Thymus (tissue), 11 donors: ENCODE measurements at regions not wholly inside any gene's neighbourhood (a gene's known extent, or its start where the extent isn't known, plus 50 kb on each side); places are given as distances from the start of the nearest gene placed in this dataset.

Experiments
- DNase-seq, 9 donors: peaks; one replicate each; pipeline ENCODE4 v3.0.0-alpha.2; 2013; ENCODE audit warnings: low spot score in 9 of 9, low read depth in 6 of 9, missing footprints in 1 of 9
- H3K27ac ChIP-seq, 2 donors: one replicate each; pipeline ENCODE4 v1.5.1; 2013; ENCODE audit warnings: control low read depth in 1 of 2, low read depth in 1 of 2, low read length in 1 of 2, mild to moderate bottlenecking in 1 of 2, moderate library complexity in 1 of 2
- H3K27me3 ChIP-seq, 2 donors: one replicate each; pipeline ENCODE4 v1.5.1; 2013; ENCODE audit warnings: low read length in 1 of 2; ENCODE audit not compliant: control insufficient read depth in 2 of 2, insufficient read depth in 1 of 2
- H3K36me3 ChIP-seq, 2 donors: one replicate each; pipeline ENCODE4 v1.5.1; 2013; ENCODE audit warnings: low read length in 1 of 2, mild to moderate bottlenecking in 1 of 2, moderate library complexity in 1 of 2; ENCODE audit not compliant: control insufficient read depth in 2 of 2, insufficient read depth in 2 of 2
- H3K4me1 ChIP-seq, 2 donors: one replicate each; pipeline ENCODE4 v1.5.1; 2013; ENCODE audit warnings: low read length in 2 of 2; ENCODE audit not compliant: control insufficient read depth in 2 of 2, insufficient read depth in 2 of 2
- H3K4me3 ChIP-seq, 2 donors: one replicate each; pipeline ENCODE4 v1.5.1; 2013; ENCODE audit warnings: low read length in 2 of 2, control low read depth in 1 of 2, mild to moderate bottlenecking in 1 of 2
- H3K9me3 ChIP-seq, 2 donors: one replicate each; pipeline ENCODE4 v1.5.1; 2013; ENCODE audit warnings: low read length in 1 of 2, mild to moderate bottlenecking in 1 of 2; ENCODE audit not compliant: control insufficient read depth in 2 of 2, insufficient read depth in 1 of 2
- WGBS: extraction: QIAGEN DNeasy Blood & Tissue Kit; methylation state at CpG from one replicate; pipeline ENCODE4 v1.1.7; 2013; 5-methylcytosine and 5-hydroxymethylcytosine counted together
- donor health status: healthy.

DNA sequence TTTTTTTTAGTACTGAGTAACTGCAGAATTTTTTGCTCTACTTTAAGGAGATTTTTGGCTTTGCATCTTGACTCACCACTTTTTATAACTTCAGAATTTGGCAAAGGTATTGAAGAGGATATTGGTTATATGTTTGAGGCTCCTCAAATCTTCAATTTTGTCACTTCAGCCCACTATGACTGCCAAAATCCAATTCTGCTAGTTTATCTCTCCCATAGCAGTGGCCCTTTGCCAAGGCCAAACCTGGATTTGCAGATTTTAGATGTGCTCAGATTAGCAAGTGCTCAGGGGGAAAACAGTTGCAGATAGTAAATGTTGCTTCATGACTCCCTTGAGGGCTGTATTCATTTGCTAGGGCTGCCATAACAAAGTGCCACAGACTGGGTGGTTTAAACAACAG, 427.5 kb downstream of the ADRA2A start:
- H3K27ac ChIP-seq, result no peak overlapping the region
- H3K9me3 ChIP-seq, result peaks cover 0 to 1% of the 10 kb centered on the region in 2 donors
- no peak overlapping the region for H3K4me3 ChIP-seq
- H3K36me3 ChIP-seq, result no peaks in the 10 kb centered on the region
- no peaks in the 10 kb centered on the region for H3K27me3 ChIP-seq
- no peak for DNase-seq
- H3K4me1 ChIP-seq, result no peaks in the 10 kb centered on the region

DNA sequence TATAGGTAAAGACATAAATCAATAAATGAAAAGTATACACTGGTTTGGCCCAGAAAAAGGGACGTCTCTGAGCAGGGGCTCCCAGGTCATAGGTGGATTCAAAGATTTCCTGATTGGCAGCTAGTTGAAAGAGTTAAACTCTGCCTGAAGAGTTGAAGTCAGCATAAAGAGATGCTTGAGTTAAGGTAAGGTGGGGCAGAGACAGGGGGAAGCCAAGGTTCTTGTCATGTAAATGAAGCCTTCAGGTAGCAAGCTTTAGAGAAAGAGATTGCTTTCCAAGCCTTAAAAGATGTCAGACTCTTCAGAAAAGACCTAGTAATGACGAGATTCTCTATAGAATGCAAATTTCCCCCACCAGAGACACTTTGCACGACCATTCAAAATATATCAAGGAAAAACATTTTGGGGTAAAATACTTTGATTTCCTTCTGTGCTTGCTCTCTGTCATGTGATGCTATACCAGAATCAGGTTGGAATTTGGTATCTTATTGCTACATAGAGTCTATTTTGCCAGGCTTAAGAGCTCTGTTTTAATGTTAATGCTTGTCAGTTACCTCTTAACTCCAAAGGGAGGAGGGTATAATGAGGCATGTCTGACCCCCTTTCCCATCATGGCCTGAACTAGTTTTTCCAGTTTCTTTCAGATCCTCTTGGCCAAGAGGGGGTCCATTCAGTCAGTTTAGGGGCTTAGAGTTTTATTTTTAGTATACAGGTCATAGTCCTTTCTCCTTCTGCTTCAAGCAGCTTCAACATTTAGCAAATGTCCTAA, 429.6 kb downstream of the ADRA2A start:
- H3K4me3 ChIP-seq, result no peak overlapping the region
- H3K27me3 ChIP-seq, result no peaks in the 10 kb centered on the region
- H3K27ac ChIP-seq, result no peak overlapping the region
- peaks cover 0 to 1% of the 10 kb centered on the region in 2 donors for H3K9me3 ChIP-seq
- H3K36me3 ChIP-seq, result no peaks in the 10 kb centered on the region
- no peaks in the 10 kb centered on the region for H3K4me1 ChIP-seq
- DNase-seq, result no peak
- WGBS, result 18% methylated on average over 3 of the region's 3 CpGs

DNA sequence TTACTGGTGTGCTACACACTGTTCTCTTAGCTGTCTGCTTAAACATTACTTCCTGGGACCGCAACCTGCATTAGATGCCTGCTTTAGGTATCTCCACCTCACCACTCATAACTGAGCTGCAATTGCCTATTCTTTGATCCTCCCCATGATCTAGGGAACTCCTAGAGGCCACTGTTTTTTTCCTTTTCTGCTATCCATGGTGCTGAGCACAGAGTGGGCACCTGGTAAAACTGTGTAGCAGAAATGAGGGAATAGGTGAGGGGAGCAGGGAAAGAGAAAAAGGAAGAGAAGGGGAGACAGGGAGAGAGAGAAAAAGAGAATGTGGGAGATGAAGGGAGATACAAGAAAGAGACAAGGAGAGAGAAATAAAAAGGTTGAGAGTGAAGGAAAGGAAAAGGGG, 434.9 kb downstream of the ADRA2A start:
- 100% methylated on average over 1 of the region's 1 CpG for WGBS
- H3K4me1 ChIP-seq, result no peaks in the 10 kb centered on the region
- H3K4me3 ChIP-seq, result no peak overlapping the region
- no peak for DNase-seq
- no peak overlapping the region for H3K27ac ChIP-seq
- no peaks in the 10 kb centered on the region for H3K36me3 ChIP-seq
- H3K9me3 ChIP-seq, result peaks cover 0 to 1% of the 10 kb centered on the region in 2 donors
- no peaks in the 10 kb centered on the region for H3K27me3 ChIP-seq

DNA sequence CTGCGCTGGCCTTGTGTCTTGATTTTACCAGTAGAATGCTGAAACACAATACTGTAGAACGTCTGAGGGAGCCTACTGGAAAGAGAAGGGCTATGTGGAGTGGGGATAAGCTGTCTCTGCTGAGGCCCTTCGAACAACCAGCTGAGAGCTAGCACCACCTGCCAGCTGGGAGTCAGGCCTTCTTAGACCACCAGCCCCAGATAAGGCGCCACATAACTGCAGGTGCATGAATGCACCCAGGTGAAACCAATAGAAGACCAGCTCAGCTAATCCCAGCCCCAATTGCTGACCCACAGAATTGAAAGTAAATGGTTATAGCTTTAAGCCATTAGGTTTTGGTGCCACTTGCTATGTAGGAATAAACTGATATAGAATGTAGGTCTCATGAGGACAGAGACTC, 438.4 kb downstream of the ADRA2A start:
- Histone ChIP-seq H3K9me3 (no peaks in the 10 kb centered on the region), H3K27me3 (no peaks in the 10 kb centered on the region), H3K27ac (no peak overlapping the region), H3K4me3 (no peak overlapping the region), H3K36me3 (no peaks in the 10 kb centered on the region), H3K4me1 (no peaks in the 10 kb centered on the region)
- WGBS, result 85% methylated on average over 4 of the region's 4 CpGs
- no peak for DNase-seq

DNA sequence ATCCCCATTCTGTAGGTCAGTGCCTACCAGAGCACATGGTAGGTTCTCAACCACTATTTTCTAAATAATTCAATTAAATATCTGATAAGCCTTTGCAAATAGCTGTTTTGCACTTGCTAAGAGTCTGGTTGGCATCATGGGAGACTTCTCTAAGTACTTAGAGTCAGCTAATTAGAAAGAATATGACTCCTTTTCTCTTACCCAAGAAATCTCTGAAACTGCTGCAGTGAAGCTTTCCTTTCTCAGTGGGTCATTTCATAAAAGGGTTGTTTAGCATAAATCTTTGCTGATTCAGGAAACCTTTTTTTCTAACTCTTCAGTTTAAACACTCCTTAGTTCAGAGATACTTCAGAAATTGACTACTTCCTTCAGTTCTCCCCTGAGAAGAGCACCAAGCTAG, 438.9 kb downstream of the ADRA2A start:
- Histone ChIP-seq H3K36me3 (no peaks in the 10 kb centered on the region), H3K27ac (no peak overlapping the region), H3K4me1 (no peaks in the 10 kb centered on the region), H3K4me3 (no peak overlapping the region), H3K27me3 (no peaks in the 10 kb centered on the region), H3K9me3 (no peaks in the 10 kb centered on the region)
- DNase-seq, result no peak

DNA sequence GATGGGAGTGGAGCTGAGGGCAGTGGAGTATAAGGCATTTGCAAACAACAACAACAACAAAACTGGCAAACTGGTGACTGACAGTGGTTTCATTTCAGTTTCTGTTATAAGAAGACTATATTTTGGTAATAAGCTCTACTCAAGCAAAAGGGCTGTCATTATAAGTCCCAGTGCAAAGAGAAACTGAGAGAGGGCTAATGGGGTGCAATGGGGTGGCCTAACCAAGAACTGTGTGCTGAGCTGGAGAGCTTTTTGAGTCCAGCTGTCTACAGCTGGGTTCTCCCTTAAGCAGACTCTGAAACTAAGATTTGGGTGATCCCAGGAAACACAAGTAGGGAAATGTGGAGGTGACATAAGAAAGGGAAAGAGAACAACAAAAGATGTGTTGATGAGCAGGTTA, 439.3 kb downstream of the ADRA2A start:
- Histone ChIP-seq H3K4me3 (no peak overlapping the region), H3K9me3 (no peaks in the 10 kb centered on the region), H3K4me1 (no peaks in the 10 kb centered on the region), H3K36me3 (no peaks in the 10 kb centered on the region), H3K27me3 (no peaks in the 10 kb centered on the region), H3K27ac (no peak overlapping the region)
- DNase-seq, result no peak

DNA sequence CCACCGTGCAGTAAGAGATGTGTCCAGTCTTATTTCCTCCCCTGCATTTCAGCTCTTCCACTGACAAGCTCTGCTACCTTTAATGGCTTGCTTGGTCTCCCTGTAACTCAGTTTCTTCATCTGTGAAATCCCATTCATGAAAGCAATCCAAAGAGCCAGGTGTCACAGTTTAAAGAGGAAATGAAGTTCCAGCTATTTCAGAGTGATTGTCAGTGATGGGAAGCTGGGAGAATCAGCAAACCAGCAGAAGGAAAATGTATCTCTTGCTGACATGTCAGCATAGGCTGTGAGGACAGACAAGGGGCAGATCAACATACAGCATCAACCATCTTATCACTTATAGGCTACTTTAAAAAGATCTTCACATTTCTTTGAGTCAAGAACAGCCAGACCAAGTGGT, 445.3 kb downstream of the ADRA2A start:
- no peaks in the 10 kb centered on the region for H3K27me3 ChIP-seq
- no peak for DNase-seq
- no peaks in the 10 kb centered on the region for H3K4me1 ChIP-seq
- no peak overlapping the region for H3K27ac ChIP-seq
- H3K9me3 ChIP-seq, result no peaks in the 10 kb centered on the region
- H3K4me3 ChIP-seq, result no peak overlapping the region
- WGBS, result 91% methylated on average over 1 of the region's 1 CpG
- no peaks in the 10 kb centered on the region for H3K36me3 ChIP-seq

DNA sequence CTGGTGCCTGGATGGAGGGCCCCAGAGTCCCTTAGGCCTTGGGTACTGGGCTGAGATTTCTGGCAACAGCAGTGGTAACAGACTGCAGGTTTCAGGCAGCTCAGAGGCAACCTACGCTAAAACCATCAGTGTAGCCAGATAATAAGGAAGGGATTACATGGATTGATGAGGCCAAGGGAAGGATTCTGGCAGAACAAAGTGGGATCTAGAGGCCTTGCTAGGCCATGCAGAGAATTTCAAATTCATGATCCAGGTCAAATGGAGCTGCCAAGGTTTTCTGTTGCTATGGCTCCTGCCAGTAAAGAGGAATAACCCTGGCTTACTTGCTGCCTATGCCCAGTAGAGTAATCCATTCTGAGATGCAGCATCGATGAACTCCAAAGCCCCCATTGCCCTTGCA, 445.7 kb downstream of the ADRA2A start:
- H3K4me1 ChIP-seq, result no peaks in the 10 kb centered on the region
- H3K27me3 ChIP-seq, result no peaks in the 10 kb centered on the region
- no peak overlapping the region for H3K27ac ChIP-seq
- 89% methylated on average over 2 of the region's 2 CpGs for WGBS
- no peaks in the 10 kb centered on the region for H3K9me3 ChIP-seq
- no peak overlapping the region for H3K4me3 ChIP-seq
- DNase-seq, result no peak
- H3K36me3 ChIP-seq, result no peaks in the 10 kb centered on the region

DNA sequence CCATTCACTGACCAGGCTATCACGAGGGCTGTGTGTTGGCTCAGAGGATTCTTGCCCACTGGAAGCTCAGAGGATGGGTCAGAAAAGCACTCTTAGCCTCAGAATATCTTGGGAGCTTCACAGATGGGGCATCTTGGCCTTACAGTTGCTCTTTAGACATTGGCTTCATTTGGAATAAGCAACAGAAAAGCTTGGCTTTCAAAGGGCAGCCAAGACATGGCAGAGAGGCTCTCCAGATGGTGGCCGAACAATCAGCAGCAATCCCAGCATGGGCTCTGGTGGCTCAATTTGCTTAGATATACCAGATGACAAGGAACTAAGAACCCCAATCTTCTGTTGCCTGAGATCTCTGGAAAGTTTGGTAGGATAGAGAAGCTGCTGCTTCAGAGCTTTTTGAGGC, 446.2 kb downstream of the ADRA2A start:
- Histone ChIP-seq H3K4me3 (no peak overlapping the region), H3K4me1 (no peaks in the 10 kb centered on the region), H3K36me3 (no peaks in the 10 kb centered on the region), H3K27ac (no peak overlapping the region), H3K27me3 (no peaks in the 10 kb centered on the region), H3K9me3 (no peaks in the 10 kb centered on the region)
- WGBS, result 90% methylated on average over 2 of the region's 2 CpGs
- DNase-seq, result no peak

DNA sequence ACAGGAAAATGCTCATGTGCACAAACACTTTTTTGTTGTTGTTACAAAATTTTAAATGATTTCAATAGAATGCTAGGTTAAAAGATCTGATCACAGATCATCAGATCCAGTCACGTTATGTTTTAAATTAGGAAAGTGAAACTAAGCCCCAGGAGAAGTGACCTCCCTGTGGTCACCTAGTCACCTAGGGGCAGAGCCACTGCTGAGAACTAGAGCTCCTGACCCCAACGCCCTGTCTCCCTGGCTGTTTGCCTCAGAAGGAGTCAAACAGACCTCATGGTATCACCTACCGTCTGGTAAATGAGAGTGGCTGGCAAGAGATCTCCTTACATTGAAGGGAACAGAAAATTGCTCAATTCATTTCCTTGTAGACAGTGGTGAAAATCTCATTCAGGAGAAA, 447.3 kb downstream of the ADRA2A start:
- DNase-seq, result no peak
- Histone ChIP-seq H3K9me3 (no peaks in the 10 kb centered on the region), H3K27me3 (no peaks in the 10 kb centered on the region), H3K4me1 (no peaks in the 10 kb centered on the region), H3K4me3 (no peak overlapping the region), H3K27ac (no peak overlapping the region), H3K36me3 (no peaks in the 10 kb centered on the region)
- WGBS, result 70% methylated on average over 3 of the region's 3 CpGs
